Hepatocyte (in vitro differentiated cells): ENCODE measurements at regions not wholly inside any gene's neighbourhood (a gene's known extent, or its start where the extent isn't known, plus 50 kb on each side); places are given as distances from the start of the nearest gene placed in this dataset.

Experiments
- EZH2 ChIP-seq: fragments of 200-600 bp; sonication (generic); IDR thresholded peaks from 2 replicates; pipeline ENCODE4 v1.6.1; 2016; ENCODE audit warnings: antibody characterized with exemption, mild to moderate bottlenecking, borderline replicate concordance
- EZH2phosphoT487 ChIP-seq: fragments of 200-600 bp; sonication (generic); IDR thresholded peaks from one replicate; pipeline ENCODE4 v1.6.1; 2018; ENCODE audit warnings: antibody characterized with exemption, mild to moderate bottlenecking, low read depth, moderate library complexity; ENCODE audit not compliant: unreplicated experiment, severe bottlenecking
- TF ChIP-seq, protein P1 (sequence below): fragments of 200-600 bp; sonication (generic); IDR thresholded peaks from 2 replicates; pipeline ENCODE4 v1.5.1; 2016; ENCODE audit warnings: antibody characterized with exemption, mild to moderate bottlenecking; ENCODE audit not compliant: poor library complexity

DNA sequence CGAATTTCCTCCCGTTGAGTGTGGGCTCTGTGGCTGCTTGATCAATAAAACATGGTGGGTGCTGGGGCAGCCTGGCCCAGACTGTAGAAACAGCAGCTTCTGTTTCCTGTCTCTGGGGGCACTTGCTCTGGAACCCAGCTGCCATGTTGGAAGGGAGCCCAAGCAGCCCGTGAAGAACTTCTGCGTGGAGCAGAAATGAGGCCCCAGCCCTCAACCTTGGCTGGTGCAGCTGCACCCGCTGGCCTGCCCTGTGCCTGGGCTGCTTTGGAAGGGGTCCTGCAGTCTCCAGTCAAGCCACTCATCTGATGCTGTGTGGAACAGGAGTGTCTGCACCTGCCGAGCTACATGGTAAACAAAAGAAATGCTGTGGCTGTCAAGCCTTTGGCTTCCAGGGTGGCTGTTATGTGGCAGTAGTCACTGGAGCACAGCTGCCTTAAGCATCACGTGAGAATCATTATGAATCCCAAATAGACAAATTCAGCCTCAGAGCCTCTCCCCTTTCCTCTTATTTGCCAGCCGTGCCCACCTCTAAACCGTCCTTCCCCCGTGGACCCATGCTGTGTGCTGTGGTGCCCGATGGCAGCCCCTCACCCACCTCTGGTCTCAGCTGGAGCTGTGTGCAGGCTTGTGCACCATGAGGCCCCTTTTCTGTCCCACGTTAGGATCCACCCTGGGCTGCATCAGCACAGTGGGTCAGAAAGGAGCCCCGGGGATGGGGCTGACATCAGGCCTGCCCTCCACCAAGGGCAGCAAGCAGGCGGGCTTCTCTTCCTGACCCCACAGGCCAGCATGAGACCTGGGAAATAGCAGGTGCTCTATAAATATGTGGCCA, 134.0 kb upstream of the HDAC4 start:
- TF ChIP-seq EZH2 = no peak
- TF ChIP-seq, protein P1, sequence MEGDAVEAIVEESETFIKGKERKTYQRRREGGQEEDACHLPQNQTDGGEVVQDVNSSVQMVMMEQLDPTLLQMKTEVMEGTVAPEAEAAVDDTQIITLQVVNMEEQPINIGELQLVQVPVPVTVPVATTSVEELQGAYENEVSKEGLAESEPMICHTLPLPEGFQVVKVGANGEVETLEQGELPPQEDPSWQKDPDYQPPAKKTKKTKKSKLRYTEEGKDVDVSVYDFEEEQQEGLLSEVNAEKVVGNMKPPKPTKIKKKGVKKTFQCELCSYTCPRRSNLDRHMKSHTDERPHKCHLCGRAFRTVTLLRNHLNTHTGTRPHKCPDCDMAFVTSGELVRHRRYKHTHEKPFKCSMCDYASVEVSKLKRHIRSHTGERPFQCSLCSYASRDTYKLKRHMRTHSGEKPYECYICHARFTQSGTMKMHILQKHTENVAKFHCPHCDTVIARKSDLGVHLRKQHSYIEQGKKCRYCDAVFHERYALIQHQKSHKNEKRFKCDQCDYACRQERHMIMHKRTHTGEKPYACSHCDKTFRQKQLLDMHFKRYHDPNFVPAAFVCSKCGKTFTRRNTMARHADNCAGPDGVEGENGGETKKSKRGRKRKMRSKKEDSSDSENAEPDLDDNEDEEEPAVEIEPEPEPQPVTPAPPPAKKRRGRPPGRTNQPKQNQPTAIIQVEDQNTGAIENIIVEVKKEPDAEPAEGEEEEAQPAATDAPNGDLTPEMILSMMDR = no peak
- TF ChIP-seq EZH2phosphoT487 = no peak
